Endothelial cell of umbilical vein (primary cell): ENCODE measurements at regions not wholly inside any gene's neighbourhood (a gene's known extent, or its start where the extent isn't known, plus 50 kb on each side); places are given as distances from the start of the nearest gene placed in this dataset.

Source experiments
- CTCF ChIP-seq, 2 donors: IDR thresholded peaks; 1 replicate in 1 of 2; 2 replicates in 1 of 2; pipeline ENCODE4 v1.5.1; 2011; ENCODE audit warnings: low read length in 2 of 2, mild to moderate bottlenecking in 2 of 2, moderate library complexity in 2 of 2, control low read depth in 1 of 2, inconsistent platforms in 1 of 2, low read depth in 1 of 2; ENCODE audit not compliant: insufficient read depth in 1 of 2; ENCODE audit errors: extremely low read depth in 1 of 2
- EZH2 ChIP-seq: IDR thresholded peaks from 2 replicates; pipeline ENCODE4 v1.6.1; 2012; ENCODE audit warnings: borderline replicate concordance, low read depth, mild to moderate bottlenecking, moderate library complexity, low read length, inconsistent platforms; ENCODE audit not compliant: severe bottlenecking
- MYC ChIP-seq: IDR thresholded peaks from one replicate; pipeline ENCODE4 v1.6.1; 2011; ENCODE audit warnings: mild to moderate bottlenecking, low read depth, low read length
- POLR2A ChIP-seq: IDR thresholded peaks from 2 replicates; pipeline ENCODE4 v1.6.1; 2012; ENCODE audit warnings: low read depth, mild to moderate bottlenecking, control low read depth, low read length

- TF ChIP-seq EZH2 (no peak), CTCF (IDR thresholded peaks at IDR 0.05; ENCODE audit: extremely low read depth in 1 of 2, insufficient read depth in 1 of 2, low read depth in 1 of 2, low read length in 2 of 2) (no peak), POLR2A (no peak), MYC (no peak)
Observed at GRCh38 chr12:131261906-131262305, 308.2 kb downstream of the ADGRD1 start.
